OCI-LY1 (cell line): ENCODE measurements at regions not wholly inside any gene's neighbourhood (a gene's known extent, or its start where the extent isn't known, plus 50 kb on each side); places are given as distances from the start of the nearest gene placed in this dataset.

Experiments used
- H2AFZ ChIP-seq: fragments of 200-600 bp; sonication (generic), shearing (Covaris generic); 2 replicates; pipeline ENCODE4 v1.6.0; 2014; ENCODE audit warnings: antibody characterized with exemption, mild to moderate bottlenecking, low read length
- H3F3A ChIP-seq: fragments of 200-600 bp; sonication (generic), shearing (Covaris generic); 2 replicates; pipeline ENCODE4 v1.6.0; 2014; ENCODE audit warnings: mild to moderate bottlenecking, antibody characterized with exemption, low read length, moderate library complexity; ENCODE audit not compliant: insufficient read depth
- H3K27ac ChIP-seq: fragments of 200-600 bp; sonication (generic); 2 replicates; pipeline ENCODE4 v1.5.1; 2014; ENCODE audit warnings: low read length, mixed run types, mild to moderate bottlenecking, low read depth; ENCODE audit not compliant: poor library complexity, severe bottlenecking
- H3K27me3 ChIP-seq: fragments of 200-600 bp; sonication (generic); 2 replicates; pipeline ENCODE4 v1.6.0; 2014; ENCODE audit warnings: antibody characterized with exemption, mild to moderate bottlenecking, low read length, moderate library complexity; ENCODE audit not compliant: insufficient read depth
- H3K36me3 ChIP-seq: fragments of 200-600 bp; sonication (generic); 2 replicates; pipeline ENCODE4 v1.6.1; 2014; ENCODE audit warnings: mild to moderate bottlenecking, antibody characterized with exemption, low read length, moderate library complexity, mixed read lengths; ENCODE audit not compliant: insufficient read depth
- H3K4me1 ChIP-seq: fragments of 200-600 bp; sonication (generic); 2 replicates; pipeline ENCODE4 v1.5.1; 2014; ENCODE audit warnings: mild to moderate bottlenecking, low read length, moderate library complexity; ENCODE audit not compliant: insufficient read depth, severe bottlenecking
- H3K4me2 ChIP-seq: fragments of 200-600 bp; sonication (generic), shearing (Covaris generic); 2 replicates; pipeline ENCODE4 v1.6.1; 2014; ENCODE audit warnings: low read length
- H3K4me3 ChIP-seq: fragments of 200-600 bp; sonication (generic); 2 replicates; pipeline ENCODE4 v1.5.1; 2014; ENCODE audit warnings: low read length, low read depth, mild to moderate bottlenecking, mixed read lengths; ENCODE audit not compliant: poor library complexity, severe bottlenecking
- H3K79me2 ChIP-seq: fragments of 200-600 bp; shearing (Covaris generic); 2 replicates; pipeline ENCODE4 v1.6.1; 2016; ENCODE audit warnings: mixed run types, low read length, mixed read lengths; ENCODE audit not compliant: insufficient read depth
- H3K9ac ChIP-seq: fragments of 200-600 bp; sonication (generic), shearing (Covaris generic); 2 replicates; pipeline ENCODE4 v1.6.1; 2014; ENCODE audit warnings: mild to moderate bottlenecking, low read length, mixed read lengths
- H3K9me2 ChIP-seq: fragments of 200-600 bp; sonication (generic), shearing (Covaris generic); 2 replicates; pipeline ENCODE4 v1.6.1; 2014; ENCODE audit warnings: low read depth, mild to moderate bottlenecking, low read length, mixed read lengths
- H3K9me3 ChIP-seq: fragments of 200-600 bp; shearing (Covaris generic); 2 replicates; pipeline ENCODE4 v1.6.1; 2014; ENCODE audit warnings: low read length, mixed read lengths
- H4K20me1 ChIP-seq: fragments of 200-600 bp; sonication (generic), shearing (Covaris generic); 2 replicates; pipeline ENCODE4 v1.6.0; 2016; ENCODE audit warnings: mild to moderate bottlenecking, low read length; ENCODE audit not compliant: insufficient read depth
- EZH2 ChIP-seq: fragments of 200-600 bp; sonication (generic), shearing (Covaris generic); IDR thresholded peaks from 2 replicates; pipeline ENCODE4 v1.8.0; 2017; ENCODE audit warnings: borderline replicate concordance, mixed run types, mild to moderate bottlenecking, antibody characterized with exemption, low read length, moderate library complexity, mixed read lengths
- TF ChIP-seq, protein P1 (sequence below): fragments of 200-600 bp; sonication (generic), shearing (Covaris generic); IDR thresholded peaks from 2 replicates; pipeline ENCODE4 v1.5.1; 2017; ENCODE audit warnings: mild to moderate bottlenecking, antibody characterized with exemption, low read length, moderate library complexity, mixed read lengths

DNA sequence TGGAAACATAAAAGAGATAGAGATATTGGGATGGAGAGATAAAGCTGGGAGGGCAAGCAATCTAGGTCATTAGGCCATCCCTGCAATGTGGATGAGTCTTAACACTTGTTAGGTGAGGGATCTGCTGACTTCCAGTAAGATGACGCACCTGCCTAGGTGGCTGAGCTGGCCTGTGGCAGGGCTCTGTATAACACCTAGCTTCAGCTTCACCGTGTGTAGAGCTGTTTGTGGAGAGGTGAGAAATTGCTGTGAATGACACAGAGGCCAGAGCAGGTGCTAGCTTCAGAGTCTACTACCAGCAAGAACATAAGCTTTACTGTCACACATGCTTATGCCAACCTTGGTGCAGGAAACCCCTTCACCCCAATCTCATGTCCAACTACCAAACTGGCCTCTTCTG is 1010.0 kb downstream of the TYW1 start:
- H4K20me1 ChIP-seq, result no peaks in the 10 kb centered on the region

DNA sequence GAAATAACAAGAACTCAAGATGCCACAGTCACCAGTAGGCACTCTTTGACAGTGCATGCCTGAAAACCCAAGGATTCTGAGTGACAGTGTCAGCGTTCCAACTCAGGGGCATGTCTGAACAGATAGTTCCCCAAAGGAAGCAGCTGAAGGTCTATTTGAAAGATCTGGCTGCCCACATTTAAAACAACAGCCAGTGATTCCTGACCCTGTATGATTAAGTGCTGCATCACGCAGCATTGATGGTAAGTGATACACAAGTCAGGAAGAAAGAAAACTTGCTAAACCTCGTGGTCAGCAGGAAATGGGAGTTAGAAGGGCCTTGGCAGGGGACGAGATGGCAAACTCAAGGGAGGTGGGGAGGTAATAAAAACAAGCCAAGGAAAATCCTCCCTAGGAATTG is 1013.1 kb downstream of the TYW1 start:
- no peaks in the 10 kb centered on the region for H3K4me1 ChIP-seq
- no peak overlapping the region for H3K4me3 ChIP-seq
- H3K27ac ChIP-seq, result no peak overlapping the region
- H3F3A ChIP-seq, result no peaks in the 10 kb centered on the region
- TF ChIP-seq, protein P1, sequence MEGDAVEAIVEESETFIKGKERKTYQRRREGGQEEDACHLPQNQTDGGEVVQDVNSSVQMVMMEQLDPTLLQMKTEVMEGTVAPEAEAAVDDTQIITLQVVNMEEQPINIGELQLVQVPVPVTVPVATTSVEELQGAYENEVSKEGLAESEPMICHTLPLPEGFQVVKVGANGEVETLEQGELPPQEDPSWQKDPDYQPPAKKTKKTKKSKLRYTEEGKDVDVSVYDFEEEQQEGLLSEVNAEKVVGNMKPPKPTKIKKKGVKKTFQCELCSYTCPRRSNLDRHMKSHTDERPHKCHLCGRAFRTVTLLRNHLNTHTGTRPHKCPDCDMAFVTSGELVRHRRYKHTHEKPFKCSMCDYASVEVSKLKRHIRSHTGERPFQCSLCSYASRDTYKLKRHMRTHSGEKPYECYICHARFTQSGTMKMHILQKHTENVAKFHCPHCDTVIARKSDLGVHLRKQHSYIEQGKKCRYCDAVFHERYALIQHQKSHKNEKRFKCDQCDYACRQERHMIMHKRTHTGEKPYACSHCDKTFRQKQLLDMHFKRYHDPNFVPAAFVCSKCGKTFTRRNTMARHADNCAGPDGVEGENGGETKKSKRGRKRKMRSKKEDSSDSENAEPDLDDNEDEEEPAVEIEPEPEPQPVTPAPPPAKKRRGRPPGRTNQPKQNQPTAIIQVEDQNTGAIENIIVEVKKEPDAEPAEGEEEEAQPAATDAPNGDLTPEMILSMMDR, result no peak
- TF ChIP-seq EZH2, result no peak
- no peaks in the 10 kb centered on the region for H3K9me3 ChIP-seq
- no peak overlapping the region for H2AFZ ChIP-seq
- no peaks in the 10 kb centered on the region for H3K9me2 ChIP-seq
- no peaks in the 10 kb centered on the region for H4K20me1 ChIP-seq
- H3K79me2 ChIP-seq, result no peaks in the 10 kb centered on the region
- H3K36me3 ChIP-seq, result no peaks in the 10 kb centered on the region
- no peaks in the 10 kb centered on the region for H3K27me3 ChIP-seq
- H3K9ac ChIP-seq, result no peak overlapping the region
- no peak overlapping the region for H3K4me2 ChIP-seq

More for the DNA sequence above, 1010.0 kb downstream of the TYW1 start:
- Histone ChIP-seq H3K36me3 (no peaks in the 10 kb centered on the region), H3K27me3 (no peaks in the 10 kb centered on the region), H3K79me2 (no peaks in the 10 kb centered on the region), H3F3A (no peaks in the 10 kb centered on the region), H3K4me3 (no peak overlapping the region), H2AFZ (no peak overlapping the region), H3K27ac (no peak overlapping the region), H3K4me2 (no peak overlapping the region), H3K9me3 (no peaks in the 10 kb centered on the region), H3K9me2 (no peaks in the 10 kb centered on the region), H3K4me1 (no peaks in the 10 kb centered on the region), H3K9ac (no peak overlapping the region)
- TF ChIP-seq EZH2, result no peak
- TF ChIP-seq, protein P1, result no peak

DNA sequence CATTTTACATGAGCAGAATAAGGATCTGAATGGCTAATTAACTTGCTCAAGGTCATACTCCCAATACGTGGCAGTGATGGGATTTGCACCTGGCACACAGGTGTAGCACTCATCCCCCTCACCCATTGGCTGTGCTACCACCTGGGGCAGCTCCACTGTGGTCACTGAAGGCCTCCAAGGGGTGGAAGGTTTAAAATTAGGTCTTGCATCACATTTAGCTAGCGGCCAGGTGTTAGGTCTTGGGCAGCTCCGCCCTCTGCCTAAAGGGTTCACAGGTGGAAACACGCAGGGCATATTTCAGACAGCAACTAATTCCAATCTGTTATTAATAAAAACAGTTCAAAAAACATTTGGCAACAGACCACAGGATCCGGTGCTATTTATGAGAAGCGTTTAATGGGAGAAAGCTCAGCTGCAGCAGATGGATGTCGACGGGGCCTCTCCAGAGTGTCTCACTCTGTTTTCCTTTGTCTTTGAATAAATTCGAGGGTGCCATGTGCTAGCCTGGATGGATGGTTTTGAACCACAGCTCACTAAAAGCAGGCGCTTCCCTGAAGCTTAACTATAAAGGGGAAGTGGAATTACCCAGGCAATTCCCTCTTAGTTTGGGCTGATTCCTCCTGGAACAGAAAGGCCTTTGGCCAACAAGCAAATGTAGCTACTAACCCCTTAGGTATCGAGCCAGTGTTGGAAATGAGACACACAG is 1017.6 kb downstream of the TYW1 start:
- no peaks in the 10 kb centered on the region for H3F3A ChIP-seq

More for the DNA sequence above, 1017.6 kb downstream of the TYW1 start:
- no peak overlapping the region for H3K4me3 ChIP-seq
- no peaks in the 10 kb centered on the region for H3K27me3 ChIP-seq
- H3K4me1 ChIP-seq, result no peaks in the 10 kb centered on the region
- no peak for TF ChIP-seq EZH2
- TF ChIP-seq, protein P1, result no peak
- H3K36me3 ChIP-seq, result no peaks in the 10 kb centered on the region
- no peak overlapping the region for H2AFZ ChIP-seq
- H3K4me2 ChIP-seq, result no peak overlapping the region
- H3K9me3 ChIP-seq, result no peaks in the 10 kb centered on the region
- H4K20me1 ChIP-seq, result no peaks in the 10 kb centered on the region
- no peak overlapping the region for H3K9ac ChIP-seq
- no peak overlapping the region for H3K27ac ChIP-seq
- H3K79me2 ChIP-seq, result no peaks in the 10 kb centered on the region
- H3K9me2 ChIP-seq, result no peaks in the 10 kb centered on the region
